Tibial nerve (tissue), 4 donors: ENCODE measurements at regions not wholly inside any gene's neighbourhood (a gene's known extent, or its start where the extent isn't known, plus 50 kb on each side); places are given as distances from the start of the nearest gene placed in this dataset.

Experiments
- DNase-seq, 2 donors: peaks; one replicate each; pipeline ENCODE4 v3.0.0-alpha.2; 2019; ENCODE audit warnings: low spot score in 2 of 2
- H3K27ac ChIP-seq, 4 donors: fragments of 200-600 bp; sonication (generic) in 3 of 4; one replicate each; pipeline ENCODE4 v1.5.1; 2017 to 2019; ENCODE audit warnings: mild to moderate bottlenecking in 1 of 4
- H3K27me3 ChIP-seq, 2 donors: fragments of 200-600 bp; sonication (generic) in 1 of 2; one replicate each; pipeline versions ENCODE4 v1.5.1 to v1.6.0; 2017 to 2019
- H3K36me3 ChIP-seq, 3 donors: fragments of 200-600 bp; sonication (generic); one replicate each; pipeline ENCODE4 v1.5.1; 2018 to 2019
- H3K4me1 ChIP-seq, 4 donors: fragments of 200-600 bp; sonication (generic) in 3 of 4; one replicate each; pipeline ENCODE4 v1.5.1; 2017 to 2019
- H3K4me3 ChIP-seq, 4 donors: fragments of 200-600 bp; sonication (generic) in 3 of 4; one replicate each; pipeline ENCODE4 v1.5.1; 2017 to 2019; ENCODE audit warnings: mild to moderate bottlenecking in 1 of 4, moderate library complexity in 1 of 4
- H3K9me3 ChIP-seq, 4 donors: fragments of 200-600 bp; sonication (generic) in 3 of 4; one replicate each; pipeline ENCODE4 v1.5.1; 2017 to 2019
- CTCF ChIP-seq, 5 experiments: fragments of 200-600 bp in 3 of 5; fragments of 450-650 bp in 2 of 5; sonication (generic) in 3 of 5; IDR thresholded peaks; one replicate each; pipeline ENCODE4 v1.5.1; 2016 to 2019; ENCODE audit warnings: antibody characterized with exemption in 5 of 5, mild to moderate bottlenecking in 3 of 5, moderate library complexity in 2 of 5
- EP300 ChIP-seq, 2 donors: sonication (generic); formaldehyde crosslinking; IDR thresholded peaks; one replicate each; pipeline ENCODE4 v1.6.1; 2017; ENCODE audit warnings: antibody characterized with exemption in 2 of 2, mild to moderate bottlenecking in 1 of 2
- POLR2A ChIP-seq, 2 donors: fragments of 450-650 bp; IDR thresholded peaks; one replicate each; pipeline ENCODE4 v1.6.1; 2017; ENCODE audit warnings: antibody characterized with exemption in 2 of 2, mild to moderate bottlenecking in 2 of 2, moderate library complexity in 2 of 2
- WGBS, 2 donors: methylation state at CpG; one replicate each; pipeline ENCODE4 v1.1.5; 2018; 5-methylcytosine and 5-hydroxymethylcytosine counted together

DNA sequence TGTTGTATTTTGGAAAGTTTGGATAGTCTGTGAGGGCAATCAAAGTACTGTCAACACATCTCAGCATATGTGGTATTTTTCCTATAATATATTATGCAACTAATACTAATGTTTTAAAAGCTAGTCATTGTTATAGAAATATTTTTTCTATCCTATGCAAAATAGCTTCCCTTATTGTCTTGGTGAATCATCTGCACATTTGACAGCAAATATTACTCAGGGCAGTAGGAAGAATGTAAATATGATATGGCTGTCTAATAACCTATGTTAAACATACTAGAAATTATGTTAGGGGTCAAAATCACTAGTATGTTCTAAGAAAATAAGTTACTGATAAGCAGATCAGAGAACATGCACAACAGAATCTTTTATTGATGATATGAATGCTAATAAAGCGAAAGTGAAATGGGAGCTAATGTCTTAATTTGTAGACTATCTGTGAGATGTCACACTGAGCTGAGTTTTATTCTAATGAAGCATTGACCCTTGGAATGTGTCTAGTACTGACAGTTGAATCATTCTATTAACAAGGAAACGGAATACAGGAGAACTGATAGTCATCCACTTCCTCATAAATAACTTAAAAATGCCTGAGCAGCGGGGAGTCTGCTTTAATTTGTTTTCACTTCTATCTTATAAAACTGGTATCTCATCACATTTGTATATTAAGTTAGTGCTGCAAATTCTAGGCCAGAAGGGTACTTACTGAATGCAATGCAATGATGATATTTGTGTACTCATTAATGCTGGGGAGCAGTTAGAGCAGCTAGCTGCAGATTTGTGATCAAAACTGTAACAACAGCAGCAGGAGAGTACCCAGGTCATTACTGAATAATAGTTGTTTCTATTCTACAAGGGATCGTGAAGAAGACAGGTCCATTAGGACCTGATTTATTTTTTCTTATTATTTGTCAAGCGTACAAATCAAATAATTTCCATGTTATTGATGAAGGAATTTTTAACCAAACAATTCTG is 440.3 kb upstream of the AADAT start:
- Histone ChIP-seq H3K4me1 (no peaks in the 10 kb centered on the region), H3K27ac (no peak overlapping the region), H3K36me3 (no peaks in the 10 kb centered on the region), H3K27me3 (no peaks in the 10 kb centered on the region), H3K9me3 (no peaks in the 10 kb centered on the region), H3K4me3 (no peak overlapping the region)
- 74 to 79% methylated on average over 5 of the region's 5 CpGs for WGBS, 2 donors
- DNase-seq: no peak
- no peak for TF ChIP-seq POLR2A (IDR thresholded peaks at IDR 0.05)
- TF ChIP-seq EP300 (IDR thresholded peaks at IDR 0.05): no peak
- TF ChIP-seq CTCF (IDR thresholded peaks at IDR 0.05): no peak

DNA sequence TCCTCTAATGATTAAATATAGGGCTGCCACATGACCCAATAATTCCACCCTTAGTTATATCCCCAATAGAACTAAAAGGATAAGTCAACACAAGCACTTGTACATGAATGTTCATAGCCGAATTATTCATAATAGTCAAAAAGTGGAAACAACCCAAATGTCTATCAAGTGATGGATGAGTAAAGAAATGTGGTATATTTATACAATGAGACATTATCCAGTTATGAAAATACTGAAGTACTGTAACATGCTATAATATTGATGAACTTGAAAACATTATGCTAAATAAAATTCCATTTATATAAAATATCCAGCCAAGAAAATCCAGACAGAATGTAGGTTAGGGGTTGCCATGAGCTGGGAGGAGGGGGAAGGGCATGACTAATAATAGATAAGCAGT is 436.7 kb upstream of the AADAT start:
- Histone ChIP-seq H3K27me3 (no peaks in the 10 kb centered on the region), H3K4me3 (no peak overlapping the region), H3K36me3 (no peaks in the 10 kb centered on the region), H3K9me3 (no peaks in the 10 kb centered on the region), H3K27ac (no peak overlapping the region), H3K4me1 (no peaks in the 10 kb centered on the region)
- DNase-seq: no peak
- TF ChIP-seq POLR2A (IDR thresholded peaks at IDR 0.05): no peak
- TF ChIP-seq EP300 (IDR thresholded peaks at IDR 0.05): no peak
- TF ChIP-seq CTCF (IDR thresholded peaks at IDR 0.05): no peak
- WGBS, 2 donors: 76 to 80% methylated on average over 1 of the region's 1 CpG

DNA sequence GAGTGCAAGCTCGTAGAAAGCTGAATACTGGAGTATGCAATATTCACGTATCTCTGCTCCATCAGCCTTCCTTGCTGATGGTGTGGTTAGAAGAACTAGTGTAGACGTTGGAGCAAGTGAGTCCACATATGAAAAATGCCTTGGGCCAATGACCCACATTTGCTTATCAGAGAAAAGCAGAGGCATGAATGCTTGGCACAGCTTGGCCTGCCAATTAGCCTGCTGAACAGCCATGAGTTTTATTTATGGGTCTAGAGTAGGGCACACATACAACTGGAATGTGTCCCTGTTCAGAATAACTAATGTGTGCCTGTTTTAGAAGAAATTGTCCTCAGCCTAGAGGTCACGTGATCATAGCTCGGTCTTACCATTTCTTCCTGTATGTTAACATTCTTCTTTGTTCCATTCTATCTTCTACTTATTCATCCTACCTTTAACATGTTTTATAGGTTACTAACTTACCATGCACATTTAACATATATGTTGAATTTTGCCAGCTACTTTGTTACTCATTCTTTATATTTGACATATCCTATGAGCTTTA is 432.7 kb upstream of the AADAT start:
- no peaks in the 10 kb centered on the region for H3K4me1 ChIP-seq
- no peak for DNase-seq
- no peaks in the 10 kb centered on the region for H3K36me3 ChIP-seq
- no peaks in the 10 kb centered on the region for H3K9me3 ChIP-seq
- no peak overlapping the region for H3K27ac ChIP-seq
- 81 to 82% methylated on average over 5 of the region's 5 CpGs for WGBS, 2 donors
- H3K27me3 ChIP-seq: no peaks in the 10 kb centered on the region
- TF ChIP-seq EP300 (IDR thresholded peaks at IDR 0.05) (no peak), CTCF (IDR thresholded peaks at IDR 0.05) (no peak), POLR2A (IDR thresholded peaks at IDR 0.05) (no peak)
- no peak overlapping the region for H3K4me3 ChIP-seq

DNA sequence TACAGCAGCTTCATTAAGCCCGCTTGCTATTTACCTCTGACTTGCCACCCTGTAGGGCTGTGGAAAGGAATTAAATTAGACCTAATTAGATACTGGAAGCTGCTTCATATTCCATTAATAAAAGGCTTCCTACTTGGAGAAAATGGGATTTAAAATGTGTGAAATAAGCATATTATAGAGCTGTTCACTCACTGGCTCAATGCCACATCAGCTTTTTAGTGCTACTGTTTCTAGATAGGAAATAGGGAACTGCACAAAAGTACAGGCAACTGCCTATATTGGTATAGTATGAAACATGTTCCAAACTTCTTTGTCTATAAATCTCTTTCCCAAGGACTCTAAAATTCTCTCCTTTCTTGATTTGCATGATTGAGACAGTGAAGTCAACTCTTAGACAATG is 407.9 kb upstream of the AADAT start:
- Histone ChIP-seq H3K27ac (no peak overlapping the region), H3K4me3 (no peak overlapping the region), H3K9me3 (peaks cover 0 to 5% (median 0%) of the 10 kb centered on the region in 4 donors), H3K27me3 (no peaks in the 10 kb centered on the region), H3K36me3 (no peaks in the 10 kb centered on the region), H3K4me1 (no peaks in the 10 kb centered on the region)
- 80 to 85% methylated on average over 1 of the region's 1 CpG for WGBS, 2 donors
- no peak for DNase-seq
- TF ChIP-seq CTCF (IDR thresholded peaks at IDR 0.05): no peak

DNA sequence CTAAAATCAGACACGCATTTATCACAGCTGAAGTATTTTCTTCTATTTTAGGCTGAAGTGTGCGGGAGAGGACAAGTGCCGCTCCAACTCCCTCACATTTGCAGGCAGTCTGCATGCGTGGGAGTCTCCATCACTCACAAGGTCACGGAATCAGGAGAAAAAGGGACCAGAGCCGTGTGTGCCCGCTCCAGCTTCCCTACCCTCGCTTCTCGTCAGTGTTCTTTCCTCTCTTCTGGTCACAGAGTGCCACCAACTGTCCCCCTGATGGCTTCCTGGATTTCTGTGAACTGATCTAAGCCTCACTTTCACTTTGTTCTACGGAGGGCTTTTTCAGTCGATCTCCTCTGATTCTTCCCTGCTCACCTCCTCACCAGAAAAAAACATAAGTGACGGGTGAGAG is 407.4 kb upstream of the AADAT start:
- TF ChIP-seq EP300 (IDR thresholded peaks at IDR 0.05) (no peak), CTCF (IDR thresholded peaks at IDR 0.05) (no peak), POLR2A (IDR thresholded peaks at IDR 0.05) (no peak)
- H3K9me3 ChIP-seq: peaks cover 0 to 5% (median 0%) of the 10 kb centered on the region in 4 donors
- no peak overlapping the region for H3K4me3 ChIP-seq
- no peaks in the 10 kb centered on the region for H3K36me3 ChIP-seq
- no peak overlapping the region for H3K27ac ChIP-seq
- no peak for DNase-seq
- 74 to 75% methylated on average over 12 of the region's 12 CpGs for WGBS, 2 donors
- no peaks in the 10 kb centered on the region for H3K27me3 ChIP-seq
- no peaks in the 10 kb centered on the region for H3K4me1 ChIP-seq
